COLO668 (cell line): ENCODE measurements at regions not wholly inside any gene's neighbourhood (a gene's known extent, or its start where the extent isn't known, plus 50 kb on each side); places are given as distances from the start of the nearest gene placed in this dataset.
A peak's percentile ranks its signal among the peaks of the same experiment; 100 is the strongest.
"Not testable (repeated sequence)": the region's sequence is repeated elsewhere in the genome, so short reads cannot be mapped to it uniquely, and the experiment has no call there.

Experiments
- DNase-seq: peaks from one replicate; lab custom pipeline; 2025; ENCODE audit not compliant: unreplicated experiment; lab: John Stamatoyannopoulos, UW

GRCh38 chr6:76790045-76790796, 673.1 kb downstream of the HTR1B start:
- no peak for DNase-seq

GRCh38 chr6:76789580-76789979, 673.7 kb downstream of the HTR1B start:
- DNase-seq: no peak

GRCh38 chr6:76788155-76788554, 675.1 kb downstream of the HTR1B start:
- DNase-seq: no peak

- no peak for DNase-seq
Observed at GRCh38 chr6:76779068-76779467, 684.2 kb downstream of the HTR1B start.

GRCh38 chr6:76776876-76777275, 686.4 kb downstream of the HTR1B start:
- DNase-seq: no peak

- DNase-seq: peak; percentile 26
Observed at GRCh38 chr6:76774781-76775384, 688.4 kb downstream of the HTR1B start.

GRCh38 chr6:76772951-76773350, 690.3 kb downstream of the HTR1B start:
- no peak for DNase-seq

GRCh38 chr6:76771059-76771634, 692.1 kb downstream of the HTR1B start:
- DNase-seq: no peak

- DNase-seq: no peak
Observed at GRCh38 chr6:76770281-76770680, 693.0 kb downstream of the HTR1B start.

GRCh38 chr6:76768556-76768955, 694.7 kb downstream of the HTR1B start:
- no peak for DNase-seq

GRCh38 chr6:76764057-76764456, 691.6 kb upstream of the IMPG1 start:
- DNase-seq: no peak

GRCh38 chr6:76752841-76753240, 680.4 kb upstream of the IMPG1 start:
- no peak for DNase-seq

- not testable (repeated sequence) for DNase-seq
Observed at GRCh38 chr6:76745388-76745787, 672.9 kb upstream of the IMPG1 start.

- not testable (repeated sequence) for DNase-seq
Observed at GRCh38 chr6:76744151-76744720, 671.8 kb upstream of the IMPG1 start.

- no peak for DNase-seq
Observed at GRCh38 chr6:76742919-76743318, 670.5 kb upstream of the IMPG1 start.

GRCh38 chr6:76719449-76719848, 647.0 kb upstream of the IMPG1 start:
- DNase-seq: no peak

- no peak for DNase-seq
Observed at GRCh38 chr6:76708641-76709331, 636.3 kb upstream of the IMPG1 start.

- no peak for DNase-seq
Observed at GRCh38 chr6:76707630-76708029, 635.2 kb upstream of the IMPG1 start.

GRCh38 chr6:76706631-76707030, 634.2 kb upstream of the IMPG1 start:
- DNase-seq: no peak

- no peak for DNase-seq
Observed at GRCh38 chr6:76706086-76706485, 633.6 kb upstream of the IMPG1 start.

GRCh38 chr6:76703786-76704185, 631.3 kb upstream of the IMPG1 start:
- DNase-seq: no peak
